NB4 (cell line): ENCODE measurements at regions not wholly inside any gene's neighbourhood (a gene's known extent, or its start where the extent isn't known, plus 50 kb on each side); places are given as distances from the start of the nearest gene placed in this dataset.

Source experiments
- DNase-seq: peaks from one replicate; pipeline ENCODE4 v3.0.0; 2010; ENCODE audit warnings: low read depth
- H3K4me3 ChIP-seq: one replicate; pipeline ENCODE4 v1.5.1; 2011; ENCODE audit warnings: mild to moderate bottlenecking, low read depth, low read length, moderate library complexity
- CTCF ChIP-seq: IDR thresholded peaks from one replicate; pipeline ENCODE4 v1.5.1; 2012; ENCODE audit warnings: low read depth, low read length
- MAX ChIP-seq: IDR thresholded peaks from 2 replicates; pipeline ENCODE4 v1.6.1; 2011; ENCODE audit warnings: low read depth, low read length
- MYC ChIP-seq: IDR thresholded peaks from 2 replicates; pipeline ENCODE4 v1.6.1; 2011; ENCODE audit warnings: low read depth, low read length
- POLR2A ChIP-seq: IDR thresholded peaks from 2 replicates; pipeline ENCODE4 v1.6.1; 2011; ENCODE audit warnings: mild to moderate bottlenecking; ENCODE audit not compliant: insufficient read length; ENCODE audit errors: extremely low read depth

- DNase-seq: no peak
- TF ChIP-seq POLR2A (no peak), MAX (no peak), MYC (no peak), CTCF (no peak)
Observed at GRCh38 chr11:15541079-15541478, 426.4 kb downstream of the INSC start.

GRCh38 chr11:15544353-15544752 lies 429.6 kb downstream of the INSC start:
- TF ChIP-seq POLR2A: no peak
- TF ChIP-seq MAX: no peak
- TF ChIP-seq MYC: no peak
- no peak for TF ChIP-seq CTCF
- no peak overlapping the region for H3K4me3 ChIP-seq
- no peak for DNase-seq

More at GRCh38 chr11:15541079-15541478, 426.4 kb downstream of the INSC start:
- no peak overlapping the region for H3K4me3 ChIP-seq

GRCh38 chr11:15547685-15548084 lies 433.0 kb downstream of the INSC start:
- DNase-seq: no peak
- no peak for TF ChIP-seq MAX
- no peak for TF ChIP-seq MYC
- TF ChIP-seq POLR2A: no peak
- TF ChIP-seq CTCF: no peak
- H3K4me3 ChIP-seq: no peak overlapping the region

GRCh38 chr11:15551901-15552851 lies 437.5 kb downstream of the INSC start:
- DNase-seq: no peak
- H3K4me3 ChIP-seq: no peak overlapping the region
- TF ChIP-seq MAX (no peak), MYC (no peak), POLR2A (no peak), CTCF (no peak)

GRCh38 chr11:15555161-15555560 lies 440.4 kb downstream of the INSC start:
- TF ChIP-seq MYC: no peak
- no peak overlapping the region for H3K4me3 ChIP-seq
- DNase-seq: no peak

GRCh38 chr11:15557457-15558230 lies 442.9 kb downstream of the INSC start:
- no peak overlapping the region for H3K4me3 ChIP-seq
- DNase-seq: no peak
- no peak for TF ChIP-seq CTCF
